ENCODE measurements at regions not wholly inside any gene's neighbourhood (a gene's known extent, or its start where the extent isn't known, plus 50 kb on each side); places are given as distances from the start of the nearest gene placed in this dataset.

GRCh38 chr1:73467731-73468130, 730.2 kb downstream of the LRRIQ3 start:
- TF ChIP-seq, protein P1, sequence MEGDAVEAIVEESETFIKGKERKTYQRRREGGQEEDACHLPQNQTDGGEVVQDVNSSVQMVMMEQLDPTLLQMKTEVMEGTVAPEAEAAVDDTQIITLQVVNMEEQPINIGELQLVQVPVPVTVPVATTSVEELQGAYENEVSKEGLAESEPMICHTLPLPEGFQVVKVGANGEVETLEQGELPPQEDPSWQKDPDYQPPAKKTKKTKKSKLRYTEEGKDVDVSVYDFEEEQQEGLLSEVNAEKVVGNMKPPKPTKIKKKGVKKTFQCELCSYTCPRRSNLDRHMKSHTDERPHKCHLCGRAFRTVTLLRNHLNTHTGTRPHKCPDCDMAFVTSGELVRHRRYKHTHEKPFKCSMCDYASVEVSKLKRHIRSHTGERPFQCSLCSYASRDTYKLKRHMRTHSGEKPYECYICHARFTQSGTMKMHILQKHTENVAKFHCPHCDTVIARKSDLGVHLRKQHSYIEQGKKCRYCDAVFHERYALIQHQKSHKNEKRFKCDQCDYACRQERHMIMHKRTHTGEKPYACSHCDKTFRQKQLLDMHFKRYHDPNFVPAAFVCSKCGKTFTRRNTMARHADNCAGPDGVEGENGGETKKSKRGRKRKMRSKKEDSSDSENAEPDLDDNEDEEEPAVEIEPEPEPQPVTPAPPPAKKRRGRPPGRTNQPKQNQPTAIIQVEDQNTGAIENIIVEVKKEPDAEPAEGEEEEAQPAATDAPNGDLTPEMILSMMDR (IDR thresholded peaks at IDR 0.05; ENCODE audit: low read length), result no peak
- no peak for TF ChIP-seq EZH2 (IDR thresholded peaks at IDR 0.05; ENCODE audit: borderline replicate concordance, low read length)

All from OCI-LY1 (cell line).